Panc1 (cell line): ENCODE measurements at regions not wholly inside any gene's neighbourhood (a gene's known extent, or its start where the extent isn't known, plus 50 kb on each side); places are given as distances from the start of the nearest gene placed in this dataset.

ENCODE experiments used
- ATAC-seq: fragments of 200-7000 bp; cut with Tn5 transposase; 2 replicates; pipeline ENCODE4 v1.9.1; 2020; ENCODE audit warnings: mild to moderate bottlenecking, moderate library complexity
- BruUV-seq: library from RNA; stranded (reverse); fragments of 400-500 nt; replicated peaks from 2 replicates; lab custom pipeline; 2021; lab: Mats Ljungman, UMichigan
- CTCF ChIA-PET: fragments of 300-600 bp; sonication (Branson Sonifier 250); formaldehyde crosslinking; loops from one replicate; lab custom pipeline; 2022; ENCODE audit warnings: antibody characterized with exemption; lab: Charles Lee
- POLR2A ChIA-PET: fragments of 300-600 bp; sonication (Branson Sonifier 250); formaldehyde crosslinking; loops from one replicate; lab custom pipeline; 2022; ENCODE audit warnings: antibody characterized with exemption; lab: Charles Lee
- DNase-seq: peaks from one replicate; pipeline ENCODE4 v3.0.0-alpha.2; 2010; ENCODE audit warnings: low read depth, low spot score
- H3K27ac ChIP-seq: 2 replicates; pipeline ENCODE4 v1.5.1; 2011; ENCODE audit warnings: mild to moderate bottlenecking, low read length, inconsistent platforms
- H3K27me3 ChIP-seq: fragments of 200-500 bp; sonication (Bioruptor generic); 2 replicates; pipeline ENCODE4 v1.6.0; 2014; ENCODE audit warnings: low read length, inconsistent platforms; ENCODE audit not compliant: control insufficient read depth, insufficient read depth
- H3K36me3 ChIP-seq: fragments of 200-500 bp; sonication (Bioruptor generic); 2 replicates; pipeline ENCODE4 v1.5.1; 2014; ENCODE audit warnings: inconsistent platforms, mild to moderate bottlenecking, low read length, moderate library complexity; ENCODE audit not compliant: control insufficient read depth, insufficient read depth
- H3K4me1 ChIP-seq: 2 replicates; pipeline ENCODE4 v1.5.1; 2011; ENCODE audit warnings: inconsistent platforms, mild to moderate bottlenecking, low read length, moderate library complexity; ENCODE audit not compliant: control insufficient read depth, insufficient read depth
- H3K4me3 ChIP-seq, 2 experiments: 2 replicates each; pipeline ENCODE4 v1.5.1; 2011 to 2012; ENCODE audit warnings: low read depth in 2 of 2, low read length in 2 of 2, mild to moderate bottlenecking in 2 of 2, inconsistent platforms in 1 of 2, moderate library complexity in 1 of 2
- H3K9me3 ChIP-seq: fragments of 200-500 bp; sonication (Bioruptor generic); 2 replicates; pipeline ENCODE4 v1.5.1; 2014; ENCODE audit warnings: low read depth, mild to moderate bottlenecking, inconsistent platforms, low read length, moderate library complexity; ENCODE audit not compliant: control insufficient read depth, insufficient read depth
- POLR2AphosphoS5 ChIP-seq: IDR thresholded peaks from 2 replicates; pipeline ENCODE4 v1.6.1; 2012; ENCODE audit warnings: mild to moderate bottlenecking, low read depth, low read length, moderate library complexity
- REST ChIP-seq, 2 experiments: IDR thresholded peaks; 2 replicates each; pipeline ENCODE4 v1.6.1; 2011 to 2012; ENCODE audit warnings: low read depth in 2 of 2, control low read depth in 1 of 2, low read length in 1 of 2, mild to moderate bottlenecking in 1 of 2, moderate library complexity in 1 of 2; ENCODE audit not compliant: insufficient read depth in 1 of 2
- SIN3A ChIP-seq: IDR thresholded peaks from 2 replicates; pipeline ENCODE4 v1.6.1; 2012; ENCODE audit warnings: low read depth, mild to moderate bottlenecking, low read length, moderate library complexity, borderline replicate concordance; ENCODE audit not compliant: insufficient read depth
- TCF7L2 ChIP-seq: IDR thresholded peaks from 2 replicates; pipeline ENCODE4 v1.6.1; 2011; ENCODE audit warnings: mild to moderate bottlenecking, low read depth, low read length, inconsistent platforms
- in situ Hi-C: cut with HindIII; loops from 2 replicates; pipeline ENCODE4 v1.10.0; 2016; ENCODE audit warnings: low sequenced_read_pairs, low pct_unique_long_range_greater_than_20kb
- intact Hi-C: fragments of 100-400 bp; cut with micrococcal nuclease; formaldehyde crosslinking; loops from one replicate; pipeline ENCODE4 v1.10.0; 2022; ENCODE audit not compliant: unreplicated experiment
- TF ChIP-seq, protein P1 (sequence below): fragments of 450-650 bp; IDR thresholded peaks from 2 replicates; pipeline ENCODE4 v1.5.1; 2017; ENCODE audit warnings: mild to moderate bottlenecking

- no peaks in the 10 kb centered on the region for H3K4me1 ChIP-seq
- H3K27me3 ChIP-seq = peaks cover 54% of the 10 kb centered on the region
- no peak for TF ChIP-seq POLR2AphosphoS5
- no peak for TF ChIP-seq SIN3A
- TF ChIP-seq, protein P1, sequence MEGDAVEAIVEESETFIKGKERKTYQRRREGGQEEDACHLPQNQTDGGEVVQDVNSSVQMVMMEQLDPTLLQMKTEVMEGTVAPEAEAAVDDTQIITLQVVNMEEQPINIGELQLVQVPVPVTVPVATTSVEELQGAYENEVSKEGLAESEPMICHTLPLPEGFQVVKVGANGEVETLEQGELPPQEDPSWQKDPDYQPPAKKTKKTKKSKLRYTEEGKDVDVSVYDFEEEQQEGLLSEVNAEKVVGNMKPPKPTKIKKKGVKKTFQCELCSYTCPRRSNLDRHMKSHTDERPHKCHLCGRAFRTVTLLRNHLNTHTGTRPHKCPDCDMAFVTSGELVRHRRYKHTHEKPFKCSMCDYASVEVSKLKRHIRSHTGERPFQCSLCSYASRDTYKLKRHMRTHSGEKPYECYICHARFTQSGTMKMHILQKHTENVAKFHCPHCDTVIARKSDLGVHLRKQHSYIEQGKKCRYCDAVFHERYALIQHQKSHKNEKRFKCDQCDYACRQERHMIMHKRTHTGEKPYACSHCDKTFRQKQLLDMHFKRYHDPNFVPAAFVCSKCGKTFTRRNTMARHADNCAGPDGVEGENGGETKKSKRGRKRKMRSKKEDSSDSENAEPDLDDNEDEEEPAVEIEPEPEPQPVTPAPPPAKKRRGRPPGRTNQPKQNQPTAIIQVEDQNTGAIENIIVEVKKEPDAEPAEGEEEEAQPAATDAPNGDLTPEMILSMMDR = no peak
- no peak for TF ChIP-seq REST (IDR thresholded peaks at IDR 0.05; ENCODE audit: insufficient read depth in 1 of 2, low read depth in 2 of 2, low read length in 1 of 2)
- no peak for TF ChIP-seq TCF7L2
- in situ Hi-C loops = no loop called here
- no peaks in the 10 kb centered on the region for H3K9me3 ChIP-seq
- no TSS peak for BruUV-seq
- DNase-seq (no peak), ATAC-seq (no peak)
- H3K4me3 ChIP-seq = no peak overlapping the region
- intact Hi-C loops = no loop called here
- no peaks in the 10 kb centered on the region; the same call in 1 of the 2 replicates for H3K36me3 ChIP-seq
- no peak overlapping the region for H3K27ac ChIP-seq
- ChIA-PET CTCF (interaction anchor here (0.6 to 0.7 kb wide), 2 partner anchors 68 to 197 kb away, joined by 5 to 9 read pairs; no protein-coding TSS in a partner anchor), POLR2A (interaction anchor here (0.6 kb wide), 1 partner anchor 377 kb away, joined by 11 read pairs; no protein-coding TSS in a partner anchor)
These were observed 240.5 kb upstream of the GPR26 start for GRCh38 chr10:123425680-123426079.

- CTCF ChIA-PET = no interaction called here
- Histone ChIP-seq H3K36me3 (no peaks in the 10 kb centered on the region; the same call in 1 of the 2 replicates), H3K27me3 (peaks cover 54% of the 10 kb centered on the region), H3K4me3 (no peak overlapping the region), H3K9me3 (no peaks in the 10 kb centered on the region), H3K27ac (no peak overlapping the region), H3K4me1 (no peaks in the 10 kb centered on the region)
- DNase-seq (no peak), ATAC-seq (no peak)
- intact Hi-C loops = no loop called here
- POLR2A ChIA-PET = no interaction called here
- no TSS peak for BruUV-seq
- no peak for TF ChIP-seq POLR2AphosphoS5
- in situ Hi-C loops = no loop called here
These were observed 238.9 kb upstream of the GPR26 start for GRCh38 chr10:123427165-123427786.

- ATAC-seq (no peak), DNase-seq (no peak)
- CTCF ChIA-PET = no interaction called here
- Histone ChIP-seq H3K4me1 (no peaks in the 10 kb centered on the region), H3K4me3 (no peak overlapping the region), H3K27ac (no peak overlapping the region), H3K27me3 (peaks cover 61% of the 10 kb centered on the region), H3K36me3 (no peaks in the 10 kb centered on the region; the same call in 1 of the 2 replicates), H3K9me3 (no peaks in the 10 kb centered on the region)
- intact Hi-C loops (no loop called here), in situ Hi-C loops (no loop called here)
- POLR2A ChIA-PET = no interaction called here
- no peak for TF ChIP-seq POLR2AphosphoS5
- no peak for TF ChIP-seq SIN3A
- BruUV-seq = no TSS peak
These were observed 237.8 kb upstream of the GPR26 start for GRCh38 chr10:123428391-123428790.
